ENCODE measurements at regions not wholly inside any gene's neighbourhood (a gene's known extent, or its start where the extent isn't known, plus 50 kb on each side); places are given as distances from the start of the nearest gene placed in this dataset.

DNA sequence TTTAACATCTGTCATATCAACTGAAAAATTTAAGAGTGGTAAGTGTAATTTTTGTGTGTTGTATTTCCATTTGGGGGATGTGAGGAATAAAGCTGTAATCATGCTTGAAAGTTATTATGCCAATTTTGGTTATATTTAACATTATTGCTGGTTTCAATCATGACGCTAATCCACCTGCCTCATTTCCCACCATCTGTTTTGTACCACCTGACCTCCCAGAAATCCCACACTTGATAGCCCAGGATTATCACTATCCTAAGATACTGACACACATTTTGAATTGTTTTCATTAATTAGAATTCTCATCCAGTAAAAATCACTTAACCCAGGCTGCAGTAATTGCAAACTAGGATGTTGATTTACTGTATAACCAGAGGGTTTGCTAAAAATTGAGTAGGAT is 1119.8 kb downstream of the AACS start:
- DNase-seq (ENCODE audit: low read depth in 2 of 2): no peak

DNA sequence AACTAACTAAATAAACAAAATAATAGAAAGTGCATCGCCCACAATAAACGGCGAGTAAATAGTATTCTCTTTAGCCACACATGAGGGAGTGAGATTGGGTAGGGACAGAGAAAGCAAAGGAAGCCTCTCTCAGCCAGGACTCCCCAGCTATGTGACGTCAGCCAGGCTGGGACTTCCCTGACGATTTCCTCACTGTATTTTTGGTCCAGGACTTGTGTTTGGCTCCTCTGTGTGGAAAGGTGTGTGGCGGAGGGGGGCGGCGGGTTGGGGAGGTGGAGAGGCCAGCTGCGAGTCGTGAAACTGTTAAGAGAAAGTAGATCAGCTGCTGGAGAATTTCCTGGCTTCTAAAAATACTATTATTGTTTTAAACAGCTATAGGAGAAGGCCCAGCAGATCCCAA is 1124.6 kb downstream of the AACS start:
- DNase-seq (ENCODE audit: low read depth in 2 of 2): no peak

DNA sequence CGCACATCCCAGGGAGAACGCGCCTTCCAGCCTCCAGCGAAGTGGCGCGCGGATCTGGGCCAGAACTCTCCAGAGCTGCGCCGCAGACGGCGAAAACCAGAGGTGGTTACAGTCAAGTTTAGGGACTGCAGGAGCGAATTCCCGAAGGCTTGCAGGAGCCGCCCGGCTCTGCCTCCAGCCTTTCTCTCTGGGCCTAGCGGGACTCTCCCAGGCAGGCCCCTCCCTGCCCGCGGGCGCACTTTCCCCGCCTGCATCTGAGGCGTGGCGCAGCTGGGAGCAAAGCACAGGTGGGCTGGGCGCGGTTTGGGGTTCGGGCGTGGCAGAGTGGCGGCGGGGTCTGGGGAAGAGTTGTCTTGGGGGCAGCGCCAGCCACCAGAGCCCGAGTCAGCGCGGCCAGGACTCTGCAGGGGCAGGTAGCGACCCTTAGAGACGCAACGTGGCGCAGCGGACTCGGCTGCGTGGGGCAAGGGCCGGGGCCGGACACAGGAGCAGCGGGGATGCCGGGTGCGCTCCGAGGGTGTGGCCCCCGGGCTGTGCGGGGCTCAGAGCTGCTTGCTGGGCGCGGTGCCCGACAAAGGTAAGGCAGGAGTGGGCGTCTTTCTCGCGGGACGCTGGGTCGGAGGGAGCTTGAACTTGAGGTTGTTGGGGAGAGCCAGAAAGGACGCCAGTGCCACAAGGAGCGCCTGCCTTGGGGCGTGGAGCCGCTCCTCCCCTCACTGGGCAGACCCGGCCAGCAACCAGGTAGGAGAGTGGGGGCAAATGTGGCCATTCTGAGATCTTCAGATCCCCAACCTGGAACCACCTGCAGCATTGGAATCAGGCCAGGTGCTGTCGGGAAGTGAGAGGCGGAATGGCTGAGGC is 1126.0 kb downstream of the AACS start:
- no peak for DNase-seq (ENCODE audit: low read depth in 2 of 2)

DNA sequence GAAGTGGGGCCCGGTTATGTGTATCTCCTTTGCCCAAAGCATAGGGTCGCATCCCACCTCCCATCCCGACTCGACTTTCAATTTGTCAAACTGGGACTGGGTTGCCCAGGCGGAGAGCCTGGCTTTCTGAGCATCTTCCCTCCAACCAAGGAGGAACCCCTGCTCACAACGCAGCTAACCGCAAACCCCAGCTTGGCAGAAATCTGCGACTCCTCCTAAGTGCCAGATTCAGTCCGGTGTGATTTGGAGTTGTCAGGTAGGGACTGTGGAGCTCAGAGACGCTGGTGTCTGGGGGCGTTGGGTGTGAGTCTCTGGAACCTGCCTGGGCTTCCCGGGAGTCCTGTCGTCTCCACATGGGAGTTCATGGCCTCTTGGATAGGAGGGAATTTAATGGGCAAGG is 1126.7 kb downstream of the AACS start:
- no peak for DNase-seq (ENCODE audit: low read depth in 2 of 2)

DNA sequence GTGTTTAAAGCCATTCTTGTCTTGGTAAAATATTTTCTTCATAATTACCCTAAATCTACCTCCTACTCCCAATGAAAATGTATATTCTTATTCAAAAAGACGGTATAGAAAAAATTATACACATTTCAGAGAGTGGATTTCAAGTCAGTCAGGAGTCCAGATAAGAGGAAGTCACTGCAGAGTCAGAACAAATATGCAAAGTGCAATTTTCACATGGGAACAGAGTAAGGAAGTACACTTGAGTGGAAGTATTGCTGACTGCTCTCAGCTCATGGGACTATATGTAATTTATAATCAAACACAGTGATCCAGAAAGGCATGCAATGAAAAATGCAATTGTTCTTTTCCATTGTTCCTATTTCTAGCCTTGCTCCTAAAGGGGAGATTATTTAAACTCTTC is 1128.0 kb downstream of the AACS start:
- no peak for DNase-seq (ENCODE audit: low read depth in 2 of 2)

DNA sequence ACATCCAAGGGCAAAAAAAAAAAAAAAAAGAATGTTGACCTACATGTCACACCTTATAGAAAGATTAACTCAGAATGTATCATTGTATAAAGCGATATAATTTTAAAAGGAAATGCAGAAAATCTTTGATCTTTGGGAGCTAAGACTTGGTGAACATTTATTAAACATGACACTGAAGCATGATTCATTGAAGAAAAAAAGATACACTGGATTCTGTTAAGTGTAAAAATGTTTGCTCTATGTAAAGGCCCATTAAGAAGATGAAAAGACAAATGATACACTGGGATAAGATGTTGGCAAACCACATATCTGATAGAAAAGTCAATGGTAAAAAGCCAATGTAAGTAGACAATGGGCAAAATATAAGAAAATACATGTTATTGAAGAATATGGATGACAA is 1131.0 kb downstream of the AACS start:
- DNase-seq (ENCODE audit: low read depth in 2 of 2): no peak

DNA sequence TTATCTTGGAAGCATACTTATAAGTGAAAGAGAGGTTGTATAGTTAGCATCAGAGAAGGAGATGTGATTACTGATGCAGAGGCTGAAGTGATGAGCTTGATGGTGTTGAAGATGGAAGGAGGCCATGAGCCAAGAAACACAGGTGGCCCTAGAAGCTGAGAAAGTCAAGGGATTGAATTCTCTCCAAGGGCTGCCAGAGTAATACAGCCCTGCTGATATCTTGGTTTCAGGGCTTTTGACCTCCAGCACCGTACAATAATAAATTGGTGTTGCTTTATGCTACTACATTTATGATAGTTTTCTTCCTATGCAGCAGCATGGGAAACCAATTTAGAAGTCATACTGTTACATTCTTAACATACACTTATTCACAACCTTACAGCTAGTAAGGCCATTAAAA is 1133.3 kb downstream of the AACS start:
- no peak for DNase-seq (ENCODE audit: low read depth in 2 of 2)

DNA sequence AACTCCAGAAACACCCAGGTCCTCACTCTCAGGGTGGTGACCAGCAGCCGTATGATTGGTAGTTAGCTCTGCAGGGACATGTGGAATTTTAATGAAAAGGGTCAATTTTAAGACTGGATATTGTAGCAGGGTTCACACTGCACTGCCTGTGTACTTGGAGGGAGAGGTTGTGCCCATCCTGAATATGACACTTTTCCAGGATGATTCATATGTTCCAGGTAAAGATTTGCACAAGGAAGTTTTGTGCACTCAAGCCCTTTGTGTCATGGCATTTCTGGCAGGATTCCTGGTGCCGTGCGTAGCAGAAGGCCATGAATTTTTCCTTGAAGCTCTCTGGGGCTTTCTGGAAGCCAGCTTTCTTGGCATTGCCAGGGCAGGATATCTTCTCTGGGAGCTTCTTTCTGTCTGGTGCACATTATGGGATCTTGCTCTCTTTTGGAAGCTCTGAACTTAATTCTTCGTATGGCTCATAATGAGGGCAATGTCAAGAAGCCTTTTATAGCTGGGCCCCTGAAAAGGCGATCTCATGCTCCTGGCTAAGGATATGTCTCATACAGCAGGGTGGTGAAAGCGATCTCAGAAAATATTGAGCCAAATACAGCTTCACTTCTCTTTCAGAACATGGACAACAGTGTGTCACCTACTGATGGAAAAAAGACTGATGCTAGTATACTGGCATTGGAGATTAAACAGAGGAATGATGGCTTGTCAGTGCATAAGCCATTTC is 1133.9 kb downstream of the AACS start:
- no peak for DNase-seq (ENCODE audit: low read depth in 2 of 2)

DNA sequence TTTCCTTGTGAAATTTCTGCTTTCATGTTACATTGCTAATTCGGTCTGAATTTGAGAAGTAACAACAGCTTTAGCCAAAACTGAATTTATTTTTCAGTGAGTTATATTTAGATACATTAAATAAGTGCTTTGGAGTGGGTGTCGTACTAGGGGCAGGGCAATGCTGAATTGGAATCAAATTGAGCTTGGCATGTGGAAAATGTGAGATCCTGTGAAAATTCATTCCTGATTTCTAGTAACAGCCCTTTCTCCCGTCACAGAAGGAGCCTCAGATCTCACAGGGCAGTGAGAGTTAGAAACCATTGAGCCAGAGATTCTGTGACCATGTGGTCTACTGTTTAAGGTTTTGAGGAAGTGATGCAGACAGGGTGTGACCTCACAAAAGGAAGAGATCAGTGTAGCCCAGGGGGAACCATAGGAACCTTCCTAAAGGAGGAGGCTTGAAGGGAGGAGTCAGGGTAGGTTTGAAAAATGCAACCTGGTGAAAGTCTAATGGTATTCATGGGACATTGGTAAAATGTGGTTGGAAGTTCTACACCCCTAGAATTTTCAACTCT is 1136.8 kb downstream of the AACS start:
- DNase-seq (ENCODE audit: low read depth in 2 of 2): no peak

DNA sequence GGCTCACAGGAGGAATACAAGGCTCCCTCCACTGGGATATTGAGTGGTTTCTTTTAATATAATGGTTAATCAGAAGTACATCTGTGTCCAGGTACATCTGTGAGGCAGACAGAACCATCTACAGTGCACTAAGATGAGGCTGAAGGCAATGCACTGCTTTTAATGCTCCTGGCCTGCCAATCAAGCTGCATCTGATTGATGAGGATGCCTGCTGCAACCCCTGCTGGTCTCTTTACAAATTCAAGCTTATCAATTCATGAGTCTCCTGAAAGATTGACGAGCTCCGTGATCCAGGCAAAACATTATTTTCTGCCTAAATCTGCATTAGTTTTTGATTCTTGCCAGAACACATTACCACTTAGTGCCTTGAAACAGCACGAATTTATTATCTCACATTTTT is 1139.1 kb downstream of the AACS start:
- DNase-seq (ENCODE audit: low read depth in 2 of 2): no peak

DNA sequence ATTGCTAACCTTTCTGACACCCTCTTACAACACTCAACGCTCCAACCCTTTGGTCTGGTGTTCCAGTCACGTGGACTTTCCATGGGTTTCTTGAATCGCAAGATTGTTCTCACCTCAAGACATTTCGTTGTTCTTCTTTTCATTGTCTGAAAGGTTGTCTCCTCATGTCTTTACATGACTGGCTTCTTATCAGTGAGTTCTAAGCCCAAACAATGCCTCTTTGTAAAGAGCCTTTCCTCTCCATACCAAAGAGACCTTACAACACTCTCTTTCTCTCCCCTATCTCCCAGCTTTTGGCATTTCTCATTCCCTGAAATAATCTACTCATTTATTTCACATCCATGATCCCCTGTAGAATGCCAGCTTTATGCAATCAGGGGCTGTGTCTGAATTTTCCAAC is 1144.8 kb downstream of the AACS start:
- no peak for DNase-seq (ENCODE audit: low read depth in 2 of 2)

DNA sequence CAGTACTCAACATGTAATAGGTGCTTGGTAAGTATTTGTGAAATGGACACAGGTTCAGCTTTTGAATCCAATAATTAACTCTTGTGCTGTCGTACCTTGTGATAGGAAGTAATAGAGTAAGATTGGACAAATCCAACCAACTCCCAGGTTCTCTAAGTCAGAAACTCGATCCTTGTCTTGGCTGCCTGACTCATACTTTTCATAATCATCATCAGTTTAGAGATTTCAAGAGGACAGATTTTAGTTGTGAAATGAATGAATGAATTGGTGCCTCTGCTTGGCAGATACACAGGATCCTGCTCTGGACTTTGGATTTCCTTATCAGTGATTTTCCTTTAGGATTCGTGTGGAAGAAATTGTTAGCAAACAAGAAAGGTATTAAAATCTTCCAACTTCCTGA is 1145.2 kb downstream of the AACS start:
- DNase-seq (ENCODE audit: low read depth in 2 of 2): no peak

DNA sequence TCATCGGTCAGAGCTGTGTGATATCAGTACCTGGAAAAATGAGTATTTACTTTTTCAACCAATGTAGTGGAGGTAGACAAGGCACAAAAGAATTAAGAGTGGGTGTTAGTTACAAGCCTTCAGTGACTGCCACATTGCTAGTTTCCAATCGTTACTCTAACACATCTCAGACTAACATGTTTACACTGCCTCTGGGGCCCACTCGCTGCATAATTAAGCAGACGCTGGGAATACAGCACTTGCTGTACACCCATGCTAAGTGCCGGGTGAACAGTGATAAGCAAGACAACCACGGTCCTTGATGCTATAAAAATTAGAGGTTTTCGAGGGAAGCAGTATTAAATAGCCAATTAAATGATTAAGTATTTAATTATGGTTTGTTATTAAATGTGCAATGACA is 1147.6 kb downstream of the AACS start:
- no peak for DNase-seq (ENCODE audit: low read depth in 2 of 2)

DNA sequence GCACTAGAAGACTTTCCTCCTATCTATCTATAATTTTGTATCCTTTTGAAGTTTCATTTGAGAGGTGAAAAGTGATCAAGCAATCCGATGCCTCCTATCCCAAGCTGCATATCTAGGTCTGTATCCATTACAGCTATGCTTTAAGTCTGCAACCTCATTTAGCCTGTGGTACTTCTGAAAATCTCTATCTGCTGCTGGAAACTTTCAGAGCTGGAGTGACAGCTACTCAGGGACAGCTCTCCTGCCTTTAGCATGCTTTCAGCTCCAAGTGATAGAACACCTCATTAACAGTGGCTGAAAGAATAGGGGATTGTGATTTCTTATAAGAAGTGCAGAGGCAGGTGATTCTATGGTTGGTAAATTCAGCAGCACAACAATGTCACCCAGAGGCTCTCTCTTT is 1153.5 kb downstream of the AACS start:
- no peak for DNase-seq (ENCODE audit: low read depth in 2 of 2)

DNA sequence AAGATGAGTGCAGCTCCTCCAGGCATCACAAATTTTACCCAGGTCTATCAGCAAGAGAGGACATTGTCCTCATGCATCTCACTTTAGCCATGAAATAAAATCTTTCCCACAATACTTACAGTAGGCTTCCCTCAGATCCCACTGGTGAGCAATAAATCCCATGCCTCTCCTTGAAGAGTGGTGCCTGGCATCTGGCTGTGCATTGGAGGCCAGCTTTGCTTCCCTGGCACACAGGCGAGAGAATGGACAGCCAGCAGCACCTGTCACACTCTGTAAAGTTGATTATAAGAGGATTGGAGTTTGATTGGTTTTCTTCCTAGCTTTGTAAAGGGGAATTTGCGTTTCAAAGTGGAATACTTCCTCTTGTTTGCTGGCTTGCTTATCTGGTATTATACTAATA is 1153.9 kb downstream of the AACS start:
- DNase-seq (ENCODE audit: low read depth in 2 of 2): no peak

DNA sequence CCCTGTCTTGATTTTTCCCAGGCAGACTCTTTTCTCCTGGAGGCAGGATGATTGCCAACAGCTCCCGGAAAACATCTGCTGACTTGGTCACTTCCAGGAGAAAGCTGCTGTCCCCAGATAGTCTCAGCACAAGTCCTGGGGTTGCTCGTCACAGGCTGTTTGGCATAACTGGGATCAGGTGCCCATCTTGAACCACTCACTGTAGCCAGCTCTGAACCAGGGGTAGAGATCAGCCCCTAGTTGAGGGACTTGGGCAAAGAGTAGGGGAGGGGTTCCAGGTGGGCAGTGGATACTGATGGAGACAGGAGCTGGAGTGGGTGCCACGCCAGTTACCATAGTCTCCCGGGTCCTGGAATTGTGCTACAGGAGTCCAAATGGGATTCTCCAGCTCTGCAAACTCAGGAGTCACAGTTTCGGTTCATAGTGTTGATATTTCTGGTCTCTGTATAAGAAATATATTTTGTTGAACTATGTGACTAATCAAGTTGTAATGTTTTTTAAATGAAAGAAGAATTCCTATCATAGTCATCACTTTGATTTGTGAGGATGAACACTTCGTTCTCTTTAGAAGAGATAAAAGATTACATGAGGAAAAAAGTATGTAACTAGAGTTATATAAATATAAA is 1154.5 kb downstream of the AACS start:
- no peak for DNase-seq (ENCODE audit: low read depth in 2 of 2)

DNA sequence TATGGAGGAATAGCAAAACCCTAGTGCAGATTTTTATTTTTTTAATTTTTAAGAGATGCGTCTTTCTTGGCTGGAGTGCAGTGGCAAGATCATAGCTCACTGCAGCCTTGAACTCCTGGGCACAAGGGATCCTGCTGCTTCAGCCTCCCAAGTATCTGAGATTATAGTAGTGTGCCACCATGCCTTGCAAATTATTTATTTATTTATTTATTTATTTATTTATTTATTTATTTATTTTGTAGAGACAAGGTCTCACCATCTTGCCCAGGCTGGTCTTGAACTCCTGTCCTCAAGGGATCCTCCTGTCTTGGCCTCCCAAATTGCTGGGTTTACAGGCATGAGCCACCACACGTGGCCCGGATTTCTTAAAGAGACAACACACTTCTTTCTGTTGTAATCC is 1158.8 kb downstream of the AACS start:
- no peak for DNase-seq (ENCODE audit: low read depth in 2 of 2)

DNA sequence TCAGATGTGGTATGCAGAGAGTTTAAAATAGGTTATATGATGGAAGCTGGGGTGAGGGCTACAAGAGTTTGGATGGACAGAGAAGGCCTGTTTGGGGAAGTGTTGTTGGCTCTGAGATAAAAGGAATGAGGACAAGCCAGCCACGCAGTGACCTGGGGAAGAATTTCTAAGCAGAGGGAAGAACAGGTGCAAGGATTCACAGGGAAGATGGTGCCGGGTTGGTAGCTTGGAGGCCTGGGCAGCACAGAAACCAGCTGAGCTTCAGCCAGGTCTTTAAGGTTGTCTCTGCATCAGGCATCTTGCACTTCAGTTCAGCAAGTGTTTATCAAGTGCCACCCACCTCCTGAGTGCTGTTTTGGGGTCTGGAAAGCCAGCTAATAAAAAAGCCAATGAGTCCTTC is 1163.7 kb downstream of the AACS start:
- DNase-seq (ENCODE audit: low read depth in 2 of 2): no peak

DNA sequence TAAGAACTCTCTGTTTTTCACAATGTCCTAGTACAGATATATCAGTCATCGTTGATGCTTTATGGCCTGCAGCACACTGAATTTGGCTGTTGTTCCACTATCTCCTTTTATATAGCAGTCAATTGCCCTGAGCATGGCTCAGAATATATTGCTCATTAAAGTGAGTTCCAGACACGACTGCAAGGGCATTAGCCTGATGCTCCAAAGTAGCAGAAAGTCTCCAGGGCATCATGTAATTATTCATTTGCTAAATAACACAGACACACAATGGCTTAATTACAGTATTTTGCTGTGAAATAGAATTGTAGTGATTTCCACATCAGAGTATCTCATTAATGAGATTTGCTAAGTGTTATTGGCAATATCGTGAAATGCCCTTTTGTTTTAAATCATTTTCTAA is 1167.5 kb downstream of the AACS start:
- no peak for DNase-seq (ENCODE audit: low read depth in 2 of 2)

DNA sequence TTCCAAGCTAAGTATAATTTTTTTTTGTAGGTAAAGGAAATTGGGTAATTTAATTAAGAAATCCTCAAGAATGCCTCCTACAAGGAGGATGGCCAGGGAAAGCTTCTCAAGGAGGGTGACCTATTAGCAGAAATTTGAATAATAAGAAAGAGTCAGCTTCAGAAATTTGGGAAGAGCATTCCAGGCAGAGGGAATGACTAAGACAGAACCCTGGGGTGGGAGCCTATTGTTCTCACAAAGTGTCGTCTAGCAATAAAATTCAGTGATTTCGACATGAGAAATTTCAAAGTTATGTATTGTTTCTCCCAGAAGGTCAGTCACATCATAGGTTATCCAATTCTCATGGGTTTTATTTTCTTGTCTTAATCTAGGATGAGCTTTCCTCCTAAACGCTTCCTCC is 1168.4 kb downstream of the AACS start:
- DNase-seq (ENCODE audit: low read depth in 2 of 2): no peak

DNA sequence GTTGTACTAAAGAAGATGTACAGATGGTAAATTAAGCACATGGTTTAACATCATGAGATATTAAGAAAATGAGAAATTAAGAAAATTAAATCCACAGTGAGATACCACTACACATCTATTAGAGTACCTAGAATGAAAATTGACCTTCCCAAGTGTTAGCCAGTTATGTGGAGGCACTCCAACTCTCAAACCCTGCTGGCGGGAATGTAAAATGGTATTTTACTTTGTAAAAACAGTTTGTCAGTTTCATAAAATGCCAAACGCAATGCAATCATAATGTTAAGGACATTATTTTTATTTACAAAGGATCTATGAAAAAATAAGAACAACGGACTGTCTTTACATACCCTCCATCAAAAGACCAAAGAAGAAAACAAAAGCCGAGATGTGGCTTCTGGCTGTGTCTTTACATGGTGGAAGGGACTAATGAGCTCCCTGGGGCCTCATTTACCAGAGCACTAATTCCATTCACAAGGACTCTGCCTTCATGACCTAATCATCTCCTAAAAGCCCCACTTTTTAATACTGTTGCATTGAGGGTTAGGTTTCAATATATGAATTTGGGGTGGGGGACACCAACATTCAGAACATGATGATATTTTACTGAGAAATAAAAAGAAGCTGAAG is 1178.7 kb downstream of the AACS start:
- DNase-seq (ENCODE audit: low read depth in 2 of 2): no peak

DNA sequence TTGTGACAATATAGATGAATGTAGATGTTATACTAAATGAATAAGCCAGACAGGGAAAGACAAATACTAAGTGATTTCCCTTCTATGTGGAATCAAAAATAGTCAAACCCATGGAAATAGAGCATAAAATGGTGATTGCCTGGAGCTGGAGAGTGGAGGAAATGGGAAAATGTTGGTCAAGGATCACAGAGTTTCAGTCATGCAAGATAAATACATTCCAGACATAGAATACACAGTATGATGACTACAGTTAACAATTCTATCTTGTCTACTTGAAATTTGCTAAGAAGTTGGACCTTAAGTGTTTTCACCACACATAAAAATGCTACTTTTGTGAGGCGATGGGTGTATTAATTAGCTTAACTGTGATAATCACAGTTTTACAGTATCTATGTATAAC is 1182.7 kb downstream of the AACS start:
- no peak for DNase-seq (ENCODE audit: low read depth in 2 of 2)
